GM19463 (cell line): ENCODE measurements at regions not wholly inside any gene's neighbourhood (a gene's known extent, or its start where the extent isn't known, plus 50 kb on each side); places are given as distances from the start of the nearest gene placed in this dataset.

Experiments used
- ATAC-seq: cut with Tn5 transposase; IDR thresholded peaks from one replicate; pipeline ENCODE4 v1.9.1; 2021; ENCODE audit warnings: mild to moderate bottlenecking, moderate library complexity; ENCODE audit not compliant: unreplicated experiment

GRCh38 chr18:72942766-72943165 lies 75.0 kb upstream of the NETO1 start:
- no peak for ATAC-seq

GRCh38 chr18:72940986-72941385 lies 73.2 kb upstream of the NETO1 start:
- ATAC-seq: no peak

DNA sequence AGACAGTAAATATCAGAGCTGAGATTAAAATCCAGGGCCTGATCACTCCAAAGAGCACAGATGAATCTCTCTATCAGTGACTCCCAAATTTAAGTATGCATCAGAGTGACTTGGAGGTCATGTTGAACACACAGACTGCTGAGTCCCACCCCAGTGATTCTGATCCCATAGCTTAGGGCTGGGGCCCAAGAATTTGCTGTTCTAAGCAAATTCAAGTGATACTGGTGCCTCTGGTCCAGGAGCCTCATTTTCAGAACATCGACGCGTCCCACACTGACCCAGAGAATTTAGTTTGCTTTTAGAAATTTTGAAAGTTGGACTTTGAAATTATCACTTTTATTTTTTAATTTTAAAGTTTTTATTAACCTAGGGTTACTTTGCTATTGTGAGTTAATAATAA lies 72.7 kb upstream of the NETO1 start:
- ATAC-seq: no peak

DNA sequence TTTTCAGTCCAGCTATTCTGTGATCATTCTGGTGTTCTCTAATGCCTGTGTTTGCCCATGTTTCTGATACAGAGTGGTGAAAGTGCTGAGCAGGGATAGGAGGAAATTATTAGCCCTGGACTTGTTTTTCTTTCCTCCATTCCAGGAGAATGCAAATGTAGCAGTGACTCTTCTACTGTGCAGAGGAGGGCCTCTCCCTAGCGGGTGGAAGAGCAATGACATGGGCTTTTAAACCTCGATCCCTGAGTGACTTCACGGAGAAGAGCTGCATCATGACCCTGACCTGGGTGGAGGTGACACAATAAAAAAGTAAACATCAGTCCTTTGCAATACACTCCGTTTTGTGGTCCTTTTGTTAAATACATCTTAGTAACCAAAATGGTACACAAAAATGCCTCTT lies 68.0 kb upstream of the NETO1 start:
- no peak for ATAC-seq

GRCh38 chr18:72922895-72923294 lies 55.1 kb upstream of the NETO1 start:
- no peak for ATAC-seq
